GM18909 (cell line): ENCODE measurements at regions not wholly inside any gene's neighbourhood (a gene's known extent, or its start where the extent isn't known, plus 50 kb on each side); places are given as distances from the start of the nearest gene placed in this dataset.
"Not testable (repeated sequence)": the region's sequence is repeated elsewhere in the genome, so short reads cannot be mapped to it uniquely, and the experiment has no call there.

Source experiments
- ATAC-seq: cut with Tn5 transposase; IDR thresholded peaks from one replicate; pipeline ENCODE4 v1.9.1; 2021; ENCODE audit warnings: mild to moderate bottlenecking; ENCODE audit not compliant: unreplicated experiment, poor library complexity

- no peak for ATAC-seq
These were observed 234.8 kb downstream of the SHOX start for GRCh38 chrX:865422-865821.

- no peak for ATAC-seq
These were observed 231.3 kb downstream of the SHOX start for GRCh38 chrX:861921-862320.

GRCh38 chrX:861340-861890, 230.8 kb downstream of the SHOX start:
- ATAC-seq: no peak

- no peak for ATAC-seq
These were observed 228.7 kb downstream of the SHOX start for GRCh38 chrX:859329-859728.

- ATAC-seq: no peak
These were observed 228.0 kb downstream of the SHOX start for GRCh38 chrX:858542-859078.

GRCh38 chrX:857376-857775, 226.8 kb downstream of the SHOX start:
- no peak for ATAC-seq

- ATAC-seq: no peak
These were observed 226.1 kb downstream of the SHOX start for GRCh38 chrX:856566-857290.

- no peak for ATAC-seq
These were observed 222.7 kb downstream of the SHOX start for GRCh38 chrX:853304-853703.

- no peak for ATAC-seq
These were observed 219.9 kb downstream of the SHOX start for GRCh38 chrX:850471-850916.

- ATAC-seq: no peak
These were observed 217.8 kb downstream of the SHOX start for GRCh38 chrX:848386-848785.

- ATAC-seq: no peak
These were observed 212.7 kb downstream of the SHOX start for GRCh38 chrX:843306-843705.

- ATAC-seq: no peak
These were observed 210.0 kb downstream of the SHOX start for GRCh38 chrX:840556-840955.

GRCh38 chrX:838666-839065, 208.1 kb downstream of the SHOX start:
- not testable (repeated sequence) for ATAC-seq

GRCh38 chrX:835857-836256, 205.3 kb downstream of the SHOX start:
- not testable (repeated sequence) for ATAC-seq

- ATAC-seq: no peak
These were observed 199.9 kb downstream of the SHOX start for GRCh38 chrX:830532-830931.

GRCh38 chrX:829145-829544, 198.6 kb downstream of the SHOX start:
- ATAC-seq: no peak

GRCh38 chrX:828411-828959, 197.9 kb downstream of the SHOX start:
- no peak for ATAC-seq

- ATAC-seq: no peak
These were observed 195.9 kb downstream of the SHOX start for GRCh38 chrX:826448-826847.

- no peak for ATAC-seq
These were observed 195.4 kb downstream of the SHOX start for GRCh38 chrX:825991-826390.

GRCh38 chrX:823073-823472, 192.5 kb downstream of the SHOX start:
- not testable (repeated sequence) for ATAC-seq

GRCh38 chrX:821327-822107, 190.9 kb downstream of the SHOX start:
- ATAC-seq: no peak
